NCI-H345 (cell line): ENCODE measurements at regions not wholly inside any gene's neighbourhood (a gene's known extent, or its start where the extent isn't known, plus 50 kb on each side); places are given as distances from the start of the nearest gene placed in this dataset.

Source experiments
- DNase-seq: peaks from one replicate; lab custom pipeline; 2025; lab: John Stamatoyannopoulos, UW

GRCh38 chr13:107475753-107476453, 739.4 kb downstream of the LIG4 start:
- no peak for DNase-seq

DNA sequence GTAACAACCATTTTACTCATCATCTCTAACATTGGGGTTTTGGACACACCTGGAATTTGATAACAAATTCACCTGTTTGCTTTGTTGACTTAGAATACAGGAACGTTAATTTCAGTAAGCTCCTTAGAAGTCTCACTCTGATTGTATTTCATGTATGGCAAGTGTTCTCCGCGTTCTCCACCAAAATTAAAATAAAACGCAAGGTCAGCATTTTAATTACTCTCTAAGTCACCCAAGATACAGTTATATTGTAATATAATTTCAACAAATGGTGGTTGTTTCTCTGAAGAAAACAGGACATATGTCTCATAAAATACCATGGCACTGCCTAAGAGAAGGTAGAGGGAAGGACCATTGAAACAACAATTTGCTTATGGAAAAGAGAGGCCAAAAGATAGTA, 742.1 kb downstream of the LIG4 start:
- no peak for DNase-seq

DNA sequence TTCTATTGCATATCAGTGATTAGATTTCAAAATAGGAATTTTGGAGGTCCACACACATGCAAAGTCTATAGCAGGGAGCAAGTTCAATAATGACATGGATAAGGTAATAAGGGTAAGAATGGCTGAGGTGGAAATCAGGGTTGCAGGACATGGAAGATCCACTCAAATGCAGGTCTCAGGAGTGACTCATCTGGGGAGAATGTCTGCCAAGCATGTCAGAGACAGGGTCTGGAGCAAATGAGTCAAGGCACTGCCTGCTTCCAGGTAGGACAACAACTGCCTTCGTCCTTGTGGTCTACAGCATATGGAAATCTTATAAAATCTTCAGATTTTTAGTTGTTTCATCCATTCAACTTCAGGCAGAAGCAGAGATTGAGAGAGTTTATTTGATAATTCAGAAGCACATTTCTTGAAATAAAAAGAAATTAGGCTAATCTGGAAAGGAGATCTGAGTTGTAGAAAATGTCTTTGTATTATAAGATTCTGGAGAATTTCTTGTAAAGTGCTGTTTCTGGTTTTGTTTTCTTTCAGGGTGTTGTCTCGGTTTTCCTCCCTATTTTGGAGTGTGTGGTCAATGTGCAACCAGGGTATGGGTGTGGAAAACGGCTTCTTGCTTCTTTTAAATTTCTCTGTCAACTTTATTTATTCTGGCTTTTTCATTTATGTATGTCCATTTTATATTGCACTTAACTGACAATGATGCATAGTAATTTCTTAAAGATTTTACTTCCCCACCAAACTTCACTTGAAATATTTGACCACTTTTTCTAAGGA, 748.8 kb downstream of the LIG4 start:
- no peak for DNase-seq

DNA sequence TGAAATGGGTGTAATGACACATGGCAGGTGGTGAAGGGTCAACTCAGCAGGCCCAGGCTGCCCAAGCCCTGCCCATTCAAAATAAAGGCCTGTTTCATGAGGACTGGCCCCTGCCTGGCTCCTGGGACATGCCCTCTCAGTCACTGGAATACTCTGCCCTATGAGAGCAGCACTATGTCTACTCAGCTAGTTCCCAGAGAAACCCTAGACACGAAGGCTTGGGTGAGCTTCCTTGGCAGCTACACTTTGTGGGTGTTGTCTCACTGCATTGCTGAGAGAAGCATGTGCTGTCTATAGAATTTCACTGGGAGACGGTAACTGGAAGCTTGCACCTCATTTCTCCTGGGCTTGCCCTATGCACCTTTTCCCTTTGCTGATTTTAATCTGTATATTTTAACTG, 752.8 kb downstream of the LIG4 start:
- DNase-seq = no peak

DNA sequence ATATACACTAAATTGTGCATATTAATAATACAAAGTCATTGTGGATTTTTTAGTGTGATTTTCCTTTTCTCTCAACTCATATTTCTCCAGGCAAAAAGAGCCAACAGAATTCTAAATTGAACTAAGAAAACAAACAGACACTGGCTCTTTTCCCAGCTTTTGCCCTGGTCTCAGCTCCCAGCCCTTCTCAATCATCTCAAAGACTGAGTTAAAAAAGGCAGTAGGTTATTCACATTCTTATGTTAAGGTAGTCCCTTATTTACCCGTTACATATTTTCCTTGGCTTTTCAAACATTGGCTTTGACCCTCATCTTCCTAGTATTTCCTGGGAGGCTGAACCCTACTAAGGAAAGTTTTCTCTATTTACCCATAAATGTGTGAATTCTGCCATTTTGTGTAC, 753.6 kb downstream of the LIG4 start:
- DNase-seq = no peak

GRCh38 chr13:107459430-107459829, 755.9 kb downstream of the LIG4 start:
- no peak for DNase-seq

GRCh38 chr13:107458269-107458668, 757.1 kb downstream of the LIG4 start:
- DNase-seq = peak; percentile 38

- DNase-seq = peak; percentile 86
These were observed 757.6 kb downstream of the LIG4 start for GRCh38 chr13:107457686-107458085.

GRCh38 chr13:107456431-107456830, 758.9 kb downstream of the LIG4 start:
- DNase-seq = no peak

DNA sequence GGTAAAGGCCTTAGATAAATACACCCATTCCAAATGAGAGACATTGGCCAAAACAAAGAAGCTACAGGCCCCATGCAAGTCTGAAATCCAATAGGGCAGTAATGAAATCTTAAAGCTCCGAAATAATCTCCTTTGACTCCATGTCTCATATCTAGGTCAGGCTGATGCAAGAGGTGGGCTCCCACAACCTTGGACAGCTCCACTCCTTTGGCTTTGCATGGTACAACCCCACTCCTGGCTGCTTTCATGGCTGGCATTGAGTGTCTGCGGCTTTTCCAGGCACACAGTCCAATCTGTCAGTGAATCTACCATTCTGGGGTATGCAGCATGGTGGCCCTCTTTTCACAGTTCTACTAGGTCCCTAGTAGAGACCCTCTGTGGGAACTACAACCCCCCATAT, 762.5 kb downstream of the LIG4 start:
- DNase-seq = no peak

- no peak for DNase-seq
These were observed 764.4 kb downstream of the LIG4 start for GRCh38 chr13:107450931-107451330.

- DNase-seq = no peak
These were observed 764.9 kb downstream of the LIG4 start for GRCh38 chr13:107450431-107450830.

DNA sequence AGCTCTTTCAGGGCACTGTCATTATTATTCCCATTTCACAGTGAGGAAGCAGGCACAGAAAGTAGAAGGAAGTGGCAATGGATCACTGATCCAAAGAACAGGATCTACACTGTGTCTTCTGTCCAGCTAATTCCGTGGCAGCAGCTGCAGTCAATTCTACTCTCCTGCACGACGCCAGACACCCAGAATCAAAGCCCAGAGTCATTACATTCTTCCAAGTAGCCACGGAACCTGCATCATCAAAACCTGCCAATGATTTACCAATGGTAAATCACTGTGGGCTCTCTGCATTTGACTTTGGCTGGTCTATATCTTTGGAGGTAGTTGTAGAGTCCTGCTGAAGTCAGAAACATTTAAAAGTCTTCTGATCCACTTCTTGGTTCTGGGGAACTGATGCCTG, 767.7 kb downstream of the LIG4 start:
- DNase-seq = no peak

GRCh38 chr13:107441279-107441678, 774.1 kb downstream of the LIG4 start:
- no peak for DNase-seq

- no peak for DNase-seq
These were observed 777.1 kb downstream of the LIG4 start for GRCh38 chr13:107438251-107438650.

GRCh38 chr13:107434347-107434746, 781.0 kb downstream of the LIG4 start:
- no peak for DNase-seq

DNA sequence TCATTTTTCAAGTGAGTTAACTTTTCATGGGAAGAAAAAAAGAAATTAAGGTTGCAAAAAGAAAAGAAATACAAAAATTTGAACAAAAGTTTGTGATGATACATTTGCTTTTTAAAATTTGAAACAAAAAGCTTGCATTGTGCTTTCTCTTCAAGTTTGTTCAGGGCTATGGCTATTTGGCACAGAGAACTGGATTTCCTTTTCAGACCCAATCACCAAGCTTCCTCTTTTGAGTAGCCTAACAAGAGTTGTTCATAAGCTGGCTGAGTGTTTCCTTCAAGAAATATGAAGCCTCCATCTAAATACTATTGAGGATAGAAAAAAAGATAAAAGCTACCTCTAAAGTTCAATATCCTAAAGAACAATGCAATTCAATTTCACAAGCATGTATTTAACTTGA, 787.8 kb downstream of the LIG4 start:
- DNase-seq = no peak

DNA sequence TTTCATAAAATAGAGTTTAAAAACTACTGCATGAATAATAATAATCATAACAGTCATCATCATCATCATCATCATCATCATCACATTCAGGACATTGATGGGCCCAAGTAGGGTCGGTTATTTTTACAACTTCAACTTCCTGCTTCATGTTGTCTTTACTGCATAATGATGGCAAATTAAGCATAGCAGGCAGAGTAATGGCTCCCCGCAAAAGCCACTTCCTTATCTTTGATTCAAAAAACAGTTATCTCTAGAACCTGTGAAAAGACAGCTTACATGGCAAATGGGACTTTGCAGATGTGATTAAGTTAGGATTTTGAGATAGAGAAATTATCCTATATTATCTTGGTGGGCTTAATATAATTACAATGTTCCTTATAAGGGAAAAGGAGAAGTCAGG, 792.9 kb downstream of the LIG4 start:
- no peak for DNase-seq

DNA sequence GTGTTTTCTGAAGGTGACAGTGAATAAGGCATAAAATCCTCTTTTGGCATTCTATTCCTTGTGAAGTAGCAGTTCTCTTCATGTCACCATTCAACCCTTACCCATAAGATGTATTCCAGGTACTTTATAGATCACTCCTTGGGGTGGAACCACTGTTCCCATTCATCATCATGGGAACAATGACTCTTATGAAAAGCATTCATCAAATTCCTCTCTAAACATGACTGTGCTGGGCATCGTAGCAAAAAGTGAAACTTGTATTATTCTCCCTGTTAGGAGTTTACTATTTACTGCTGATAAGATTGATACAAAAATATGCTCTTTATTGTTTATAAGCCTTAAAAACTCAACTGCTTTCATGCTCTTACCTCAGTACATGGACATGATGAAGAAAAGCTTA, 793.4 kb downstream of the LIG4 start:
- no peak for DNase-seq

GRCh38 chr13:107421028-107421427, 794.3 kb downstream of the LIG4 start:
- no peak for DNase-seq

GRCh38 chr13:107413005-107413404, 802.3 kb downstream of the LIG4 start:
- DNase-seq = no peak

DNA sequence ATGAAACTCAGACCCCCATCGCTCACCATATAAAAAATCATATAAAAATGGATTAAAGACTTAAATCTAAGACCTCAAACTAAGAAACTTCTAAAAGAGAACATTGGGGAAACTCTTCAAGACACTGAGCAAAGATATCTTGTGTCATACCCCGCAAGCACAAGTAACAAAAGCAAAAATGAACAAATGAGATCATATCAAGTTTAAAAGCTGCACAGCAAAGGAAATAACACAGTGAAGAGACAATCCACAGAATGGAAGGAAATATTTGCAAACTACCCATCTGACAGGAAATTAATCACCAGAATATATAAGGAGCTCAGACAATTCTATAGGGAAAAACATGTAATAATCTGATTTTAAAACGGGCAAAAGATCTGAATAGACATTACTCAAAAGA, 808.3 kb downstream of the LIG4 start:
- DNase-seq = no peak

DNA sequence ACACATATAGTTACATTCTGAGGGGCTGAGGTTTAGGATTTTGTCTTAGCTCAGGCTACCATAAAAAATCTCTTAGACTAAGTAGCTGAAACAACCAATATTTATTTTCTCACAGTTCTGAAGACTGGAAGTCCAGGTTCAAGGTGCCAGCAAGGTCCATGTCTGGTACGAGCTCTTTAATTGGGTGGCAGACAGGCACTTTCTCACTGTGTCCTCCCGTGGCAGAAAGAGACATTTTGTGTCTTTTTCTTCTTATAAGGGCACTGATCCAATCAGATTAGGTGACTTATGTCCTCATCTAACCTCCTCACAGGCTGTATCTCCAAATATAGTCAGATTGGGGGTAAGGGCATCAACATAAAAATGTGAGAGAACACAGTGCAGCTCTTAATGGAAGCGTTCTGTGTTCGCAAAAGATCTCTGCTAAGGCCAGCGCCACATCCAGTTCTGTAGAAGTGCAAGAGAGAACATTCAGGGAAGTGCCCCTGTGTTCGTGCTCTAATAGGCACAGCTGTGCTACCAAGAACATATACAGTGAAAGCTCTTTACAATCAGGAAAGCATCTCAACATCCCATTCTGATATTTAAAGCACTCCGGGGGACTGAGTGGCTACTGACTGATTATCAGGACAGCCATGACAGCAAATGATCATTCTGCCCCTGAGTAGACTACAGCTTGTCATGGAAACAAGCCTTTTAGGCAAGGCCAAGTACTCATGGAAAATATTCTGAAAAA, 819.2 kb downstream of the LIG4 start:
- peak; percentile 16 for DNase-seq
